ACC112 (cell line): ENCODE measurements at regions not wholly inside any gene's neighbourhood (a gene's known extent, or its start where the extent isn't known, plus 50 kb on each side); places are given as distances from the start of the nearest gene placed in this dataset.

Source experiments
- H2AFZ ChIP-seq: fragments of 200-600 bp; sonication (generic); one replicate; pipeline ENCODE4 v1.6.0; 2017; ENCODE audit warnings: antibody characterized with exemption, low read length; ENCODE audit not compliant: unreplicated experiment
- H3K27ac ChIP-seq: fragments of 200-600 bp; sonication (generic); 2 replicates; pipeline ENCODE4 v1.5.1; 2014; ENCODE audit warnings: low read depth, mild to moderate bottlenecking, antibody characterized with exemption, low read length, moderate library complexity
- H3K27me3 ChIP-seq: fragments of 200-600 bp; sonication (generic); 2 replicates; pipeline ENCODE4 v1.6.1; 2014; ENCODE audit warnings: mild to moderate bottlenecking, antibody characterized with exemption, low read length, moderate library complexity, mixed read lengths; ENCODE audit not compliant: insufficient read depth
- H3K36me3 ChIP-seq: fragments of 200-600 bp; sonication (generic); 2 replicates; pipeline ENCODE4 v1.6.1; 2016; ENCODE audit warnings: mild to moderate bottlenecking, antibody characterized with exemption, low read length, moderate library complexity, mixed read lengths; ENCODE audit not compliant: insufficient read depth
- H3K4me1 ChIP-seq: fragments of 200-600 bp; sonication (generic); one replicate; pipeline ENCODE4 v1.6.1; 2016; ENCODE audit warnings: low read length, mixed read lengths; ENCODE audit not compliant: insufficient read depth, unreplicated experiment, control insufficient read depth
- H3K4me3 ChIP-seq: fragments of 200-600 bp; sonication (generic); 2 replicates; pipeline ENCODE4 v1.5.1; 2014; ENCODE audit warnings: mild to moderate bottlenecking, low read depth, low read length
- H3K79me2 ChIP-seq: fragments of 200-600 bp; sonication (generic); one replicate; pipeline ENCODE4 v1.6.0; 2016; ENCODE audit warnings: low read length; ENCODE audit not compliant: control insufficient read depth, unreplicated experiment, insufficient read depth

GRCh38 chr19:31223740-31224534 lies 125.3 kb downstream of the TSHZ3 start:
- H3K4me1 ChIP-seq, result peaks cover 9% of the 10 kb centered on the region
- H3K27me3 ChIP-seq, result no peaks in the 10 kb centered on the region
- peak overlapping the region; percentile 93 for H2AFZ ChIP-seq
- H3K27ac ChIP-seq, result peak overlapping the region; percentile 95
- H3K79me2 ChIP-seq, result no peaks in the 10 kb centered on the region
- peak overlapping the region; percentile 54 for H3K4me3 ChIP-seq
- H3K36me3 ChIP-seq, result no peaks in the 10 kb centered on the region

DNA sequence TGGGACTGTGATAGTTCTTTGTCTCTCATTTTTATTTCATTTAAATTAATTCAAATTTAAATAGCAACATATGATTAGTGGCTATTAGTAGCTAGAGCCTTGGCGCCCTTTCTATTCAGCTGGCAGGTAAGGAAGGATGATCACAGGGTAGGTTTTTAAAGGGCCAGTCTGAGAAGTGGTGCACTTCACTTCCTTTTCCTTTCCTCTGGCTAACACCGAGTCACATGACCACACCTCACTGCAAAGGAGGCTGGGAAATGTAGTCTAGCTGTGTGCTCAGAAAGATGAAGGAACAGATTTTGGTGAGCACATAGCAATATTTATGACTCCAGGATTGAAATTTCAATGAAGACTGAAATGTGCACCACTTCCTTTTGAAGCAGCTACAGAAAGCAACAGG lies 128.7 kb downstream of the TSHZ3 start:
- Histone ChIP-seq H3K27me3 (no peaks in the 10 kb centered on the region), H2AFZ (no peak overlapping the region), H3K79me2 (no peaks in the 10 kb centered on the region)

DNA sequence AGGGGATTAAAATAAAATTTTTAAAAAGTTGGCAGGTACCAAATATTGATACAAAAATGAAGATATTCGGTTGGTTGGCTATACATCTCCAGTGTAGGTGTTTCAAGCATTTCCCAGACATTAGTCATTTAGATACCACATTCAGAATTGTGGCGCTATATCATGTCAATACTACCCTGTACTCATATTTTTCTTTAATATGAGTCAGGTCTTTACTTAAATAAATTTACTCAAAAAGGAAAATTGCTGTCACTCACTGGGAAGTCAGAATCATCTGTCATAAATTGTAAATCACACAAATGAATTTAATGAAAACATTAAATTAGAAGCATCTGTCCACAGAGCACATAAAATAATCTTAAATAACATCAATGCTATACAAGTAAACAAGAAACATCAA lies 134.2 kb downstream of the TSHZ3 start:
- Histone ChIP-seq H3K27me3 (no peaks in the 10 kb centered on the region), H3K36me3 (no peaks in the 10 kb centered on the region), H2AFZ (no peak overlapping the region), H3K27ac (peak overlapping the region; percentile 86), H3K4me1 (peaks cover 13% of the 10 kb centered on the region), H3K4me3 (no peak overlapping the region), H3K79me2 (no peaks in the 10 kb centered on the region)

More for the DNA sequence above, 128.7 kb downstream of the TSHZ3 start:
- Histone ChIP-seq H3K36me3 (no peaks in the 10 kb centered on the region), H3K4me3 (no peak overlapping the region), H3K27ac (no peak overlapping the region), H3K4me1 (peaks cover 9% of the 10 kb centered on the region)

GRCh38 chr19:31214086-31214485 lies 135.2 kb downstream of the TSHZ3 start:
- Histone ChIP-seq H3K27ac (peak overlapping the region; percentile 89), H3K4me3 (no peak overlapping the region), H2AFZ (peak overlapping the region; percentile 82), H3K4me1 (peaks cover 13% of the 10 kb centered on the region), H3K36me3 (no peaks in the 10 kb centered on the region), H3K27me3 (no peaks in the 10 kb centered on the region), H3K79me2 (no peaks in the 10 kb centered on the region)

DNA sequence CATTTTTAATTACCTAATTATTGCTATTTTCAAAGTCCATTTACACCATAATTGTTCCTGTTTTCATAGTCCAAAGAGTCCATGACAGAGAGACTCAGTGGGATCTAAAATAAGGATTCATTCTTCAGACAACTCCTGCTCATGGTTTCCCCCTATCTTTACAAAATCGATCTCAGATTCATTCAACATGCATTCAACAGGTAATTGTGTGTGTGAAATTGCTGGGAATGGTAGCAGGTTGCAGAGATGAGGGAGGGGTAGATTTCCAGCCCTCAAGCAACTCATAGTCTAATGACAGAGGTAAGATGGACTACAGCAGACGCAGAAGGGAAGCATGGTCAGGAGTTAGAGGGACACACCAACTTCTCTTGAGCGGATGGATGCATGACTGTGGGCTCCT lies 138.1 kb downstream of the TSHZ3 start:
- H3K4me3 ChIP-seq, result no peak overlapping the region
- no peaks in the 10 kb centered on the region for H3K36me3 ChIP-seq
- no peaks in the 10 kb centered on the region for H3K79me2 ChIP-seq
- no peaks in the 10 kb centered on the region for H3K27me3 ChIP-seq
- H3K27ac ChIP-seq, result no peak overlapping the region
- H2AFZ ChIP-seq, result no peak overlapping the region
- peaks cover 13% of the 10 kb centered on the region for H3K4me1 ChIP-seq

- H3K36me3 ChIP-seq, result no peaks in the 10 kb centered on the region
- H3K27me3 ChIP-seq, result peaks cover 14% of the 10 kb centered on the region; the same call in 1 of the 2 replicates
- no peaks in the 10 kb centered on the region for H3K79me2 ChIP-seq
- H3K4me3 ChIP-seq, result no peak overlapping the region
- H2AFZ ChIP-seq, result no peak overlapping the region
- H3K27ac ChIP-seq, result no peak overlapping the region
- H3K4me1 ChIP-seq, result no peaks in the 10 kb centered on the region
These were observed 143.2 kb downstream of the TSHZ3 start for GRCh38 chr19:31205887-31206518.

- Histone ChIP-seq H3K27me3 (peaks cover 14% of the 10 kb centered on the region; the same call in 1 of the 2 replicates), H3K27ac (no peak overlapping the region), H3K4me3 (no peak overlapping the region), H3K4me1 (no peaks in the 10 kb centered on the region), H3K79me2 (no peaks in the 10 kb centered on the region), H3K36me3 (no peaks in the 10 kb centered on the region), H2AFZ (no peak overlapping the region)
These were observed 145.1 kb downstream of the TSHZ3 start for GRCh38 chr19:31204115-31204514.

DNA sequence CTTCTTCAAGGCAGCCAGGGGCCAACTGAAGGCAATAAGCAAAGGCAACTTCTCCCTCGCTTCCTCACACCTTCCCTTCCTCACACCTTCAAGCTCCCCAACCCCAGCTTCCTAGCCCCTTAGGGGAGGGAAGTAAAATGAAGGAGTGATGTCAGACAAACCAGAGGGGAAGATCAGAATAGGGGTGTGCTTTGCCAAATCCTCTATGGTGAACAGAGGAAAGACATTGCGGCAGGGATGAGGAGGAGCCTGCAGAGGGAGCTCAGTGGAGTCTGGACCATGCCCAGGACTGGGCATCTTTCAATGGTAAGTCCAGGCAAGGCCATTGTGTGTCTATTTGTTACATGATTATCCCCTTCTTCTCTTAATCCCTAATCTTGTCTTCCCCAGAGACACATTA lies 164.0 kb downstream of the TSHZ3 start:
- Histone ChIP-seq H3K27me3 (no peaks in the 10 kb centered on the region), H2AFZ (no peak overlapping the region), H3K4me1 (no peaks in the 10 kb centered on the region)

GRCh38 chr19:31181535-31181934 lies 167.7 kb downstream of the TSHZ3 start:
- H3K4me1 ChIP-seq, result no peaks in the 10 kb centered on the region
- no peak overlapping the region for H3K4me3 ChIP-seq
- no peaks in the 10 kb centered on the region for H3K79me2 ChIP-seq
- no peak overlapping the region for H2AFZ ChIP-seq
- H3K27me3 ChIP-seq, result no peaks in the 10 kb centered on the region
- no peaks in the 10 kb centered on the region for H3K36me3 ChIP-seq
- no peak overlapping the region for H3K27ac ChIP-seq

More for the DNA sequence above, 164.0 kb downstream of the TSHZ3 start:
- H3K4me3 ChIP-seq, result no peak overlapping the region
- no peaks in the 10 kb centered on the region for H3K36me3 ChIP-seq
- no peak overlapping the region for H3K27ac ChIP-seq
- H3K79me2 ChIP-seq, result no peaks in the 10 kb centered on the region

DNA sequence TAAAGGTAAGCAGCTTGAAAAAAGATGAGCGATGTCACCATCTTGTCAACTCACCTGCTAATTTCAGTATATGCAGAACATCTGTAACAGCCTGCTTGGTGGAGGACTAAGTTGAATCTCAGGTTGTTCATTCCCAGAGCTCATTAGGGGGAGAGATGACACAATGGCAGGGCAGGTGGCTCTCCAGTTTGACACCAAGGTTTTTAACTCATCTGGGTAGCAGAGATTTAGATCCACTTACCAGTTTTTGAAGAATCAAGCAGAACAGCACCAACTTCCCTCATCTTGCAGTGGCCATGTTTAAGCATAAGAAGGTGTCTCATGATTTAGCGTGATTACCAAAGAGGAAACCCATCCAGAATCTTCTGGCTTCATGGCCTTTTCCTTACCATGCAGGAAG lies 168.3 kb downstream of the TSHZ3 start:
- Histone ChIP-seq H3K4me3 (no peak overlapping the region), H3K36me3 (no peaks in the 10 kb centered on the region), H3K4me1 (no peaks in the 10 kb centered on the region), H3K79me2 (no peaks in the 10 kb centered on the region), H3K27me3 (no peaks in the 10 kb centered on the region), H2AFZ (no peak overlapping the region), H3K27ac (no peak overlapping the region)

DNA sequence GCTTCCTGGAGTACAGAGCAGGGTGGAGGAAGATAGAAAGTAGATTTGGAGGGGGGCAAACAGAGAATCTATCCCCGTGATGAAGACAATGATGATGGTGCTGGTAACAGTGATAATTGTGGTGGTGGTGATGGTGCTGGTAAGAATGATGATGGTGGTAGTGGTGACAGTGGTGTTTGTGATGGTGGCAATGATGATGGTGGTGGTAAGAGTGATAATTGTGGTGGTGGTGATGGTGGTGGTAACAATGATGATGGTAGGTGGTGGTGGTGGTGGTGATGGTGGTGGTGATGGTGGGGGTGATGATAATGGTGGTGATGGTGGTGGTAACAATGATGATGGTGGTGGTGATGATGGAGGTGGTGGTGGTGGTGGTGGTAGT lies 169.8 kb downstream of the TSHZ3 start:
- Histone ChIP-seq H3K79me2 (no peaks in the 10 kb centered on the region), H3K27me3 (no peaks in the 10 kb centered on the region), H2AFZ (no peak overlapping the region), H3K36me3 (no peaks in the 10 kb centered on the region), H3K4me1 (no peaks in the 10 kb centered on the region), H3K27ac (no peak overlapping the region), H3K4me3 (no peak overlapping the region)
